ENCODE measurements at regions not wholly inside any gene's neighbourhood (a gene's known extent, or its start where the extent isn't known, plus 50 kb on each side); places are given as distances from the start of the nearest gene placed in this dataset.

GRCh38 chr2:176490061-176490861, 221.0 kb downstream of the MTX2 start:
- ChIA-PET POLR2A (interaction anchor here (0.6 to 1.0 kb wide), 2 partner anchors 73 to 147 kb away, joined by 3 to 5 read pairs; no protein-coding TSS in a partner anchor), CTCF (interaction anchor here (1.1 to 5.3 kb wide), 2 partner anchors 36 to 64 kb away, joined by 3 to 26 read pairs; no protein-coding TSS in a partner anchor)
- no peak for DNase-seq (ENCODE audit: low read depth, low spot score)
- Histone ChIP-seq H3K27ac (ENCODE audit: low read depth, low read length) (no peak overlapping the region), H3K27me3 (ENCODE audit: control insufficient read depth, insufficient read depth, low read length) (peaks cover 10% of the 10 kb centered on the region), H3K4me3 (ENCODE audit: low read depth, low read length) (no peak overlapping the region; the same call in 1 of the 2 replicates), H3K9me3 (ENCODE audit: control insufficient read depth, insufficient read depth, low read length) (peaks cover 7% of the 10 kb centered on the region; the same call in 1 of the 2 replicates)
- TF ChIP-seq, protein P1, sequence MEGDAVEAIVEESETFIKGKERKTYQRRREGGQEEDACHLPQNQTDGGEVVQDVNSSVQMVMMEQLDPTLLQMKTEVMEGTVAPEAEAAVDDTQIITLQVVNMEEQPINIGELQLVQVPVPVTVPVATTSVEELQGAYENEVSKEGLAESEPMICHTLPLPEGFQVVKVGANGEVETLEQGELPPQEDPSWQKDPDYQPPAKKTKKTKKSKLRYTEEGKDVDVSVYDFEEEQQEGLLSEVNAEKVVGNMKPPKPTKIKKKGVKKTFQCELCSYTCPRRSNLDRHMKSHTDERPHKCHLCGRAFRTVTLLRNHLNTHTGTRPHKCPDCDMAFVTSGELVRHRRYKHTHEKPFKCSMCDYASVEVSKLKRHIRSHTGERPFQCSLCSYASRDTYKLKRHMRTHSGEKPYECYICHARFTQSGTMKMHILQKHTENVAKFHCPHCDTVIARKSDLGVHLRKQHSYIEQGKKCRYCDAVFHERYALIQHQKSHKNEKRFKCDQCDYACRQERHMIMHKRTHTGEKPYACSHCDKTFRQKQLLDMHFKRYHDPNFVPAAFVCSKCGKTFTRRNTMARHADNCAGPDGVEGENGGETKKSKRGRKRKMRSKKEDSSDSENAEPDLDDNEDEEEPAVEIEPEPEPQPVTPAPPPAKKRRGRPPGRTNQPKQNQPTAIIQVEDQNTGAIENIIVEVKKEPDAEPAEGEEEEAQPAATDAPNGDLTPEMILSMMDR (IDR thresholded peaks at IDR 0.05; ENCODE audit: low read depth, low read length), result no peak

DNA sequence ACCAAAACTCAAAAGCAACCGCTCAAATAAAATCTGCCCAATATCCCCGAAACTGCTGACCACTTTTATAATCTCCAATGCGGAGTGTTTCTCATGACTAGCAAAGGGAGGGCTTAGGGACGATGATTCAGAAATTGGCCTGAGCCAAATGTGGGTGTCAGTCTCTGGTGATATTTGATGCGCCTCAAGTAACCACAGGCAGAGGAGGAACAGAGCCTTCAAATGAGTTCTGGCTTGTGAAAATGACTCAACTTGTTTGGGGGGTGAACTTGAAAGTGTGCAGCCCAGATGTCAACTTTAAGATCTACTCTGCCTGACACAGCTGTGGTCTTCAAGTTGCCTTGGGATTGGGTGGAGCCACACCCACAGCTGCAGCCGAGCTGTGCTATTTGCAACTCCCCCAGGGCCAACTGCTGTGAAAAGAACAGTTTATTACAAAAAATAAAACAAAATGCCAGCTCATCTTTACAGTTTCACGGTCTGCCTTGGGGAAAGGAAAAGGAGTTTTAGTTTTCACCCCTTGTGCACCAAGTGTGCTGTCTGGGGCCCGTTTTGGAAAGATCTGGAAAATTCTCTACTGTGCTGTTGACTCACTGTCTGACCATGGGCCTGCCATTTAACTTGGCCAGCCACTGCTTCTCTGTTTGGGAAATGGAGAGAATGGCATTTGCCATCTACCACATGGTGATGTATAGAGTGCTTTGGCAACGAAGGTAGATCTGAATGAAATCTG, 222.1 kb downstream of the MTX2 start:
- ChIA-PET CTCF (interaction anchor here (1.0 to 5.3 kb wide), 4 partner anchors 37 to 161 kb away, joined by 3 to 26 read pairs (median 3); no protein-coding TSS in a partner anchor), POLR2A (interaction anchor here (1.0 kb wide), 1 partner anchor 146 kb away, joined by 5 read pairs; no protein-coding TSS in a partner anchor)
- peaks cover 7% of the 10 kb centered on the region; the same call in 1 of the 2 replicates for H3K9me3 ChIP-seq (ENCODE audit: control insufficient read depth, insufficient read depth, low read length)
- H3K27ac ChIP-seq (ENCODE audit: low read depth, low read length), result peak overlapping the region; percentile 71
- H3K27me3 ChIP-seq (ENCODE audit: control insufficient read depth, insufficient read depth, low read length), result peaks cover 6% of the 10 kb centered on the region
- no peak overlapping the region for H3K4me3 ChIP-seq (ENCODE audit: low read depth, low read length)
- peak; percentile 97 for DNase-seq (ENCODE audit: low read depth, low spot score)
- TF ChIP-seq, protein P1 (IDR thresholded peaks at IDR 0.05; ENCODE audit: low read depth, low read length), result no peak

DNA sequence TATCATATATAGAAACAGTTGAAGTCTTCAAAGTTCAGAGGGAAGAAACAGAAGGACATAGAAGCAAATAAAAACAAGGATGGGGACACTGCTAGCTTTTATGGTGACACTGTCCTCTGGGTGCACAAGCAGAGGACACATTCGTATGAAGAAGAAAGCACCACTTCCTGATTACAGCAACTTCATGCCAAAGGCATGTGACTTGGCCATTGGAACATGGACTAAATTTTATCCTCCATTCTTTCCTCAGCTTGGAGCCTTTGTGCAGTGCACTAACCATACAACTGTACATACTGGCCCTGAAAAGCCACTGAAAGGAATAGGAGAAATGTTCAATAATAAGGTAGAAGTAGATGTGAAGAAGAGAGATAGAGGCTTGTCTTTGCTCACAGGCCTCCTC, 223.3 kb downstream of the MTX2 start:
- Histone ChIP-seq H3K27me3 (ENCODE audit: control insufficient read depth, insufficient read depth, low read length) (peaks cover 6% of the 10 kb centered on the region), H3K27ac (ENCODE audit: low read depth, low read length) (no peak overlapping the region), H3K4me3 (ENCODE audit: low read depth, low read length) (no peak overlapping the region), H3K9me3 (ENCODE audit: control insufficient read depth, insufficient read depth, low read length) (peaks cover 7% of the 10 kb centered on the region; the same call in 1 of the 2 replicates)
- ChIA-PET CTCF (interaction anchor here (1.5 to 5.3 kb wide), 2 partner anchors 38 to 62 kb away, joined by 10 to 26 read pairs; no protein-coding TSS in a partner anchor), POLR2A (no interaction called here)
- no peak for DNase-seq (ENCODE audit: low read depth, low spot score)
- TF ChIP-seq, protein P1 (IDR thresholded peaks at IDR 0.05; ENCODE audit: low read depth, low read length), result no peak

- Histone ChIP-seq H3K9me3 (ENCODE audit: control insufficient read depth, insufficient read depth, low read length) (peaks cover 7% of the 10 kb centered on the region; the same call in 1 of the 2 replicates), H3K27ac (ENCODE audit: low read depth, low read length) (no peak overlapping the region), H3K27me3 (ENCODE audit: control insufficient read depth, insufficient read depth, low read length) (peaks cover 2% of the 10 kb centered on the region), H3K4me3 (ENCODE audit: low read depth, low read length) (no peak overlapping the region)
- TF ChIP-seq, protein P1 (IDR thresholded peaks at IDR 0.05; ENCODE audit: low read depth, low read length), result no peak
- ChIA-PET POLR2A (no interaction called here), CTCF (interaction anchor here (1.5 to 5.3 kb wide), 3 partner anchors 38 to 61 kb away, joined by 10 to 26 read pairs (median 11); no protein-coding TSS in a partner anchor)
- DNase-seq (ENCODE audit: low read depth, low spot score), result no peak
Observed at GRCh38 chr2:176493226-176493825, 224.1 kb downstream of the MTX2 start.

Measured in AG04450 (cell line).